ENCODE measurements at regions not wholly inside any gene's neighbourhood (a gene's known extent, or its start where the extent isn't known, plus 50 kb on each side); places are given as distances from the start of the nearest gene placed in this dataset. TPM values are rescaled to one million over a fixed set of nuclear protein-coding genes. Genes with fewer than 3 reads are reported as not detected.

- FAIRE-seq (no peak), DNase-seq (ENCODE audit: low spot score in 2 of 2) (no peak)
These were observed 92.1 kb upstream of the ELOVL6 start for GRCh38 chr4:110290511-110290910.

GRCh38 chr4:110289601-110290100 lies 91.2 kb upstream of the ELOVL6 start:
- DNase-seq (ENCODE audit: low spot score in 2 of 2) (no peak), FAIRE-seq (no peak)

- FAIRE-seq, result no peak
These were observed 88.7 kb upstream of the ELOVL6 start for GRCh38 chr4:110287130-110287529.

GRCh38 chr4:110278127-110278526 lies 79.7 kb upstream of the ELOVL6 start:
- no peak for FAIRE-seq
- no peak for DNase-seq (ENCODE audit: low spot score in 2 of 2)

More at GRCh38 chr4:110287130-110287529, 88.7 kb upstream of the ELOVL6 start:
- no peak for DNase-seq (ENCODE audit: low spot score in 2 of 2)

- DNase-seq (ENCODE audit: low spot score in 2 of 2), result no peak
- FAIRE-seq, result no peak
These were observed 77.5 kb upstream of the ELOVL6 start for GRCh38 chr4:110275871-110276270.

GRCh38 chr4:110271986-110272385 lies 73.6 kb upstream of the ELOVL6 start:
- no peak for FAIRE-seq
- DNase-seq (ENCODE audit: low spot score in 2 of 2), result no peak

GRCh38 chr4:110270492-110271197 lies 72.2 kb upstream of the ELOVL6 start:
- FAIRE-seq (no peak), DNase-seq (ENCODE audit: low spot score in 2 of 2) (no peak)

GRCh38 chr4:110268790-110269189 lies 70.4 kb upstream of the ELOVL6 start:
- no peak for FAIRE-seq
- DNase-seq (ENCODE audit: low spot score in 2 of 2), result no peak

GRCh38 chr4:110268352-110268751 lies 69.9 kb upstream of the ELOVL6 start:
- no peak for FAIRE-seq

GRCh38 chr4:110266136-110266535 lies 67.7 kb upstream of the ELOVL6 start:
- no peak for DNase-seq (ENCODE audit: low spot score in 2 of 2)
- FAIRE-seq, result no peak

More at GRCh38 chr4:110268352-110268751, 69.9 kb upstream of the ELOVL6 start:
- no peak for DNase-seq (ENCODE audit: low spot score in 2 of 2)

GRCh38 chr4:110265001-110265400 lies 66.6 kb upstream of the ELOVL6 start:
- FAIRE-seq (no peak), DNase-seq (ENCODE audit: low spot score in 2 of 2) (no peak)

- DNase-seq (ENCODE audit: low spot score in 2 of 2), result no peak
- no peak for FAIRE-seq
These were observed 61.9 kb upstream of the ELOVL6 start for GRCh38 chr4:110260299-110260698.

- no peak for DNase-seq (ENCODE audit: low spot score in 2 of 2)
- FAIRE-seq, result no peak
These were observed 51.6 kb upstream of the ELOVL6 start for GRCh38 chr4:110250023-110250387.

- DNase-seq (ENCODE audit: low spot score in 2 of 2), result no peak
- FAIRE-seq, result no peak
These were observed 50.4 kb upstream of the ELOVL6 start for GRCh38 chr4:110248831-110249253.

Small RNA genes lying in the stretch of these regions (small RNA-seq; reads per million reads assigned to genes)
- not detected for gene AC108145.1
- not detected for gene HSBP1P2
- gene RNU6-205P, result not detected
